ENCODE measurements at regions not wholly inside any gene's neighbourhood (a gene's known extent, or its start where the extent isn't known, plus 50 kb on each side); places are given as distances from the start of the nearest gene placed in this dataset.

DNA sequence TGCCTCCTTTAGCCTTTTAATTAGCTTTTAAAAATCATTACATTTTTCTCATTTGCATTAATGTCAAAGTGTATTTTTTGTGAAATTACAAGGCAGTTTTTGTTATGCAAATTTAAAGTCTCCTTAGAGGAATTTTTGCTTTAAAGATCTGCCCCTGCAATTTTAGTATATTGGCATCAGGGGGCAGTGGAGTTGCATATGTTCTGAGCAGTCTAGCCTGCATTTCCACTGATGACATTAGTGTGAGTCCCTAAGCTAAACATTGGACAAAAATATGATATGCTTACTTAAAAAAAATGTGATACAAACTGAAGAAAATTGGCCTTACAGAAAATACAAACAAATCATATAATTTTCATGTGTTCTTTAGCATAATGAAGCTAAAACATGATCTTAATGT, 426.5 kb downstream of the SLC4A3 start:
- TF ChIP-seq, protein P1, sequence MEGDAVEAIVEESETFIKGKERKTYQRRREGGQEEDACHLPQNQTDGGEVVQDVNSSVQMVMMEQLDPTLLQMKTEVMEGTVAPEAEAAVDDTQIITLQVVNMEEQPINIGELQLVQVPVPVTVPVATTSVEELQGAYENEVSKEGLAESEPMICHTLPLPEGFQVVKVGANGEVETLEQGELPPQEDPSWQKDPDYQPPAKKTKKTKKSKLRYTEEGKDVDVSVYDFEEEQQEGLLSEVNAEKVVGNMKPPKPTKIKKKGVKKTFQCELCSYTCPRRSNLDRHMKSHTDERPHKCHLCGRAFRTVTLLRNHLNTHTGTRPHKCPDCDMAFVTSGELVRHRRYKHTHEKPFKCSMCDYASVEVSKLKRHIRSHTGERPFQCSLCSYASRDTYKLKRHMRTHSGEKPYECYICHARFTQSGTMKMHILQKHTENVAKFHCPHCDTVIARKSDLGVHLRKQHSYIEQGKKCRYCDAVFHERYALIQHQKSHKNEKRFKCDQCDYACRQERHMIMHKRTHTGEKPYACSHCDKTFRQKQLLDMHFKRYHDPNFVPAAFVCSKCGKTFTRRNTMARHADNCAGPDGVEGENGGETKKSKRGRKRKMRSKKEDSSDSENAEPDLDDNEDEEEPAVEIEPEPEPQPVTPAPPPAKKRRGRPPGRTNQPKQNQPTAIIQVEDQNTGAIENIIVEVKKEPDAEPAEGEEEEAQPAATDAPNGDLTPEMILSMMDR (IDR thresholded peaks at IDR 0.05; ENCODE audit: poor library complexity, severe bottlenecking): no peak
- TF ChIP-seq MXI1 (conservative IDR thresholded peaks at IDR 0.05; ENCODE audit: poor library complexity, severe bottlenecking) (no peak), SMC3 (conservative IDR thresholded peaks at IDR 0.05; ENCODE audit: poor library complexity) (no peak), RAD21 (conservative IDR thresholded peaks at IDR 0.05) (no peak), EZH2 (IDR thresholded peaks at IDR 0.05; ENCODE audit: borderline replicate concordance, insufficient read depth, low read length, poor library complexity, severe bottlenecking) (no peak), EP300 (conservative IDR thresholded peaks at IDR 0.05; ENCODE audit: poor library complexity, severe bottlenecking) (no peak), TAF1 (IDR thresholded peaks at IDR 0.05; ENCODE audit: low read depth) (no peak)
- TF ChIP-seq, protein P2, sequence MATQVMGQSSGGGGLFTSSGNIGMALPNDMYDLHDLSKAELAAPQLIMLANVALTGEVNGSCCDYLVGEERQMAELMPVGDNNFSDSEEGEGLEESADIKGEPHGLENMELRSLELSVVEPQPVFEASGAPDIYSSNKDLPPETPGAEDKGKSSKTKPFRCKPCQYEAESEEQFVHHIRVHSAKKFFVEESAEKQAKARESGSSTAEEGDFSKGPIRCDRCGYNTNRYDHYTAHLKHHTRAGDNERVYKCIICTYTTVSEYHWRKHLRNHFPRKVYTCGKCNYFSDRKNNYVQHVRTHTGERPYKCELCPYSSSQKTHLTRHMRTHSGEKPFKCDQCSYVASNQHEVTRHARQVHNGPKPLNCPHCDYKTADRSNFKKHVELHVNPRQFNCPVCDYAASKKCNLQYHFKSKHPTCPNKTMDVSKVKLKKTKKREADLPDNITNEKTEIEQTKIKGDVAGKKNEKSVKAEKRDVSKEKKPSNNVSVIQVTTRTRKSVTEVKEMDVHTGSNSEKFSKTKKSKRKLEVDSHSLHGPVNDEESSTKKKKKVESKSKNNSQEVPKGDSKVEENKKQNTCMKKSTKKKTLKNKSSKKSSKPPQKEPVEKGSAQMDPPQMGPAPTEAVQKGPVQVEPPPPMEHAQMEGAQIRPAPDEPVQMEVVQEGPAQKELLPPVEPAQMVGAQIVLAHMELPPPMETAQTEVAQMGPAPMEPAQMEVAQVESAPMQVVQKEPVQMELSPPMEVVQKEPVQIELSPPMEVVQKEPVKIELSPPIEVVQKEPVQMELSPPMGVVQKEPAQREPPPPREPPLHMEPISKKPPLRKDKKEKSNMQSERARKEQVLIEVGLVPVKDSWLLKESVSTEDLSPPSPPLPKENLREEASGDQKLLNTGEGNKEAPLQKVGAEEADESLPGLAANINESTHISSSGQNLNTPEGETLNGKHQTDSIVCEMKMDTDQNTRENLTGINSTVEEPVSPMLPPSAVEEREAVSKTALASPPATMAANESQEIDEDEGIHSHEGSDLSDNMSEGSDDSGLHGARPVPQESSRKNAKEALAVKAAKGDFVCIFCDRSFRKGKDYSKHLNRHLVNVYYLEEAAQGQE (IDR thresholded peaks at IDR 0.05; ENCODE audit: borderline replicate concordance): no peak
